ENCODE measurements at regions not wholly inside any gene's neighbourhood (a gene's known extent, or its start where the extent isn't known, plus 50 kb on each side); places are given as distances from the start of the nearest gene placed in this dataset.

GRCh38 chr13:37953696-37954095 is 84.1 kb upstream of the TRPC4 start:
- no peak for TF ChIP-seq CTCF (IDR thresholded peaks at IDR 0.05; ENCODE audit: insufficient read depth, low read length, missing control alignments)
- no peak for DNase-seq (ENCODE audit: low read depth, low spot score)
- ChIA-PET CTCF (interaction anchor here (0.6 to 0.7 kb wide), 2 partner anchors 11 to 12 kb away, joined by 3 read pairs; no protein-coding TSS in a partner anchor), POLR2A (no interaction called here)
- no peak overlapping the region for H3K4me3 ChIP-seq (ENCODE audit: low read depth, low read length)

GRCh38 chr13:37950016-37950415 is 80.4 kb upstream of the TRPC4 start:
- H3K4me3 ChIP-seq (ENCODE audit: low read depth, low read length) = no peak overlapping the region
- TF ChIP-seq CTCF (IDR thresholded peaks at IDR 0.05; ENCODE audit: insufficient read depth, low read length, missing control alignments) = no peak
- ChIA-PET CTCF (no interaction called here), POLR2A (no interaction called here)
- no peak for DNase-seq (ENCODE audit: low read depth, low spot score)

GRCh38 chr13:37947419-37948140 is 78.0 kb upstream of the TRPC4 start:
- TF ChIP-seq CTCF (IDR thresholded peaks at IDR 0.05; ENCODE audit: insufficient read depth, low read length, missing control alignments) = no peak
- no peak for DNase-seq (ENCODE audit: low read depth, low spot score)
- H3K4me3 ChIP-seq (ENCODE audit: low read depth, low read length) = no peak overlapping the region
- CTCF ChIA-PET = interaction anchor here (0.9 kb wide), 1 partner anchor 10 kb away, joined by 3 read pairs; no protein-coding TSS in a partner anchor
- POLR2A ChIA-PET = no interaction called here

- H3K4me3 ChIP-seq (ENCODE audit: low read depth, low read length) = no peak overlapping the region
- ChIA-PET CTCF (interaction anchor here (1.0 to 2.0 kb wide), 2 partner anchors 305 to 306 kb away, joined by 3 to 12 read pairs; no protein-coding TSS in a partner anchor), POLR2A (no interaction called here)
- no peak for TF ChIP-seq CTCF (IDR thresholded peaks at IDR 0.05; ENCODE audit: insufficient read depth, low read length, missing control alignments)
- no peak for DNase-seq (ENCODE audit: low read depth, low spot score)
Measured at GRCh38 chr13:37945651-37946575, 76.3 kb upstream of the TRPC4 start.

- DNase-seq (ENCODE audit: low read depth, low spot score) = no peak
- ChIA-PET POLR2A (no interaction called here), CTCF (interaction anchor here (2.0 kb wide), 2 partner anchors 304 to 305 kb away, joined by 6 to 12 read pairs; no protein-coding TSS in a partner anchor)
- TF ChIP-seq CTCF (IDR thresholded peaks at IDR 0.05; ENCODE audit: insufficient read depth, low read length, missing control alignments) = no peak
- H3K4me3 ChIP-seq (ENCODE audit: low read depth, low read length) = no peak overlapping the region
Measured at GRCh38 chr13:37944869-37945442, 75.4 kb upstream of the TRPC4 start.
